ENCODE measurements at regions not wholly inside any gene's neighbourhood (a gene's known extent, or its start where the extent isn't known, plus 50 kb on each side); places are given as distances from the start of the nearest gene placed in this dataset.

DNA sequence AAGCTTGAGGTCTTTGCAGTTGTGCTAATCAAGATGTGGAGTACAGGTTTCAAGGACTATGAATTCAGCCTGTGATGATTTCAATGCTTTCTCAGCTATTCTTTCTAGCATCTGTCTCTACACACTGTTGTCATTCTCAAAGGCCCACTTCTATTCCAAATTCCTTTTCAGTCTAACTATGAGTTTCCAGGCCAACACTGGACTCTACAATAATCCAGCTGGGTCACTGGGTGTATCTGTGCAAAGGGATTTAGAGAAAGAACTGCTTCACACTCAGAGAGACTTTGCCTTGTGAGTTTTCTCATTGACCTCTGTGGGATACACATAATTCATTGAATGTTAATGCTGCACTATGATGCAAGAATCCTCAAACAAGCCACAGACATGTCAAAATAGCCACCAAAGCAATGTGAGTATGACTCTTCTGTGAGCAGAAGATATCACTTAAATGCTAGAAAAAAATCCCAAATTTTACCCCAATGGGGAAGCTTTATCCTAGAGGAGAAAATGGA lies 171.8 kb upstream of the CLNK start:
- Histone ChIP-seq H3K9me2 (ENCODE audit: low read depth, low read length) (no peaks in the 10 kb centered on the region), H3K4me3 (ENCODE audit: low read depth, low read length, poor library complexity, severe bottlenecking) (no peak overlapping the region), H3K79me2 (ENCODE audit: insufficient read depth, low read length) (no peaks in the 10 kb centered on the region), H3K4me2 (ENCODE audit: low read length) (no peak overlapping the region), H2AFZ (ENCODE audit: low read length) (no peak overlapping the region), H3K36me3 (ENCODE audit: insufficient read depth, low read length) (no peaks in the 10 kb centered on the region), H3K9me3 (ENCODE audit: low read length) (no peaks in the 10 kb centered on the region), H4K20me1 (ENCODE audit: insufficient read depth, low read length) (no peaks in the 10 kb centered on the region), H3K4me1 (ENCODE audit: insufficient read depth, low read length, severe bottlenecking) (no peaks in the 10 kb centered on the region), H3K9ac (ENCODE audit: low read length) (no peak overlapping the region), H3F3A (ENCODE audit: insufficient read depth, low read length) (no peaks in the 10 kb centered on the region), H3K27me3 (ENCODE audit: insufficient read depth, low read length) (no peaks in the 10 kb centered on the region), H3K27ac (ENCODE audit: low read depth, low read length, poor library complexity, severe bottlenecking) (no peak overlapping the region)
- no peak for TF ChIP-seq EZH2 (IDR thresholded peaks at IDR 0.05; ENCODE audit: borderline replicate concordance, low read length)
- TF ChIP-seq, protein P1, sequence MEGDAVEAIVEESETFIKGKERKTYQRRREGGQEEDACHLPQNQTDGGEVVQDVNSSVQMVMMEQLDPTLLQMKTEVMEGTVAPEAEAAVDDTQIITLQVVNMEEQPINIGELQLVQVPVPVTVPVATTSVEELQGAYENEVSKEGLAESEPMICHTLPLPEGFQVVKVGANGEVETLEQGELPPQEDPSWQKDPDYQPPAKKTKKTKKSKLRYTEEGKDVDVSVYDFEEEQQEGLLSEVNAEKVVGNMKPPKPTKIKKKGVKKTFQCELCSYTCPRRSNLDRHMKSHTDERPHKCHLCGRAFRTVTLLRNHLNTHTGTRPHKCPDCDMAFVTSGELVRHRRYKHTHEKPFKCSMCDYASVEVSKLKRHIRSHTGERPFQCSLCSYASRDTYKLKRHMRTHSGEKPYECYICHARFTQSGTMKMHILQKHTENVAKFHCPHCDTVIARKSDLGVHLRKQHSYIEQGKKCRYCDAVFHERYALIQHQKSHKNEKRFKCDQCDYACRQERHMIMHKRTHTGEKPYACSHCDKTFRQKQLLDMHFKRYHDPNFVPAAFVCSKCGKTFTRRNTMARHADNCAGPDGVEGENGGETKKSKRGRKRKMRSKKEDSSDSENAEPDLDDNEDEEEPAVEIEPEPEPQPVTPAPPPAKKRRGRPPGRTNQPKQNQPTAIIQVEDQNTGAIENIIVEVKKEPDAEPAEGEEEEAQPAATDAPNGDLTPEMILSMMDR (IDR thresholded peaks at IDR 0.05; ENCODE audit: low read length), result no peak

GRCh38 chr4:10853196-10853595 lies 168.6 kb upstream of the CLNK start:
- Histone ChIP-seq H3K4me3 (ENCODE audit: low read depth, low read length, poor library complexity, severe bottlenecking) (no peak overlapping the region), H3K4me1 (ENCODE audit: insufficient read depth, low read length, severe bottlenecking) (no peaks in the 10 kb centered on the region), H3K9ac (ENCODE audit: low read length) (no peak overlapping the region), H4K20me1 (ENCODE audit: insufficient read depth, low read length) (no peaks in the 10 kb centered on the region), H3F3A (ENCODE audit: insufficient read depth, low read length) (no peaks in the 10 kb centered on the region), H3K27ac (ENCODE audit: low read depth, low read length, poor library complexity, severe bottlenecking) (no peak overlapping the region), H3K9me3 (ENCODE audit: low read length) (no peaks in the 10 kb centered on the region), H3K27me3 (ENCODE audit: insufficient read depth, low read length) (no peaks in the 10 kb centered on the region), H3K4me2 (ENCODE audit: low read length) (no peak overlapping the region), H3K9me2 (ENCODE audit: low read depth, low read length) (no peaks in the 10 kb centered on the region), H2AFZ (ENCODE audit: low read length) (no peak overlapping the region), H3K36me3 (ENCODE audit: insufficient read depth, low read length) (no peaks in the 10 kb centered on the region), H3K79me2 (ENCODE audit: insufficient read depth, low read length) (no peaks in the 10 kb centered on the region)
- TF ChIP-seq EZH2 (IDR thresholded peaks at IDR 0.05; ENCODE audit: borderline replicate concordance, low read length), result no peak

- H3K79me2 ChIP-seq (ENCODE audit: insufficient read depth, low read length), result no peaks in the 10 kb centered on the region
- H3F3A ChIP-seq (ENCODE audit: insufficient read depth, low read length), result no peaks in the 10 kb centered on the region
Observed at GRCh38 chr4:10841697-10842096, 157.1 kb upstream of the CLNK start.

More at GRCh38 chr4:10841697-10842096, 157.1 kb upstream of the CLNK start:
- Histone ChIP-seq H3K9ac (ENCODE audit: low read length) (no peak overlapping the region), H3K36me3 (ENCODE audit: insufficient read depth, low read length) (no peaks in the 10 kb centered on the region), H3K4me2 (ENCODE audit: low read length) (no peak overlapping the region), H3K27me3 (ENCODE audit: insufficient read depth, low read length) (no peaks in the 10 kb centered on the region), H3K27ac (ENCODE audit: low read depth, low read length, poor library complexity, severe bottlenecking) (no peak overlapping the region), H3K4me3 (ENCODE audit: low read depth, low read length, poor library complexity, severe bottlenecking) (no peak overlapping the region), H2AFZ (ENCODE audit: low read length) (no peak overlapping the region), H3K9me3 (ENCODE audit: low read length) (no peaks in the 10 kb centered on the region), H3K4me1 (ENCODE audit: insufficient read depth, low read length, severe bottlenecking) (no peaks in the 10 kb centered on the region), H3K9me2 (ENCODE audit: low read depth, low read length) (no peaks in the 10 kb centered on the region), H4K20me1 (ENCODE audit: insufficient read depth, low read length) (no peaks in the 10 kb centered on the region)
- no peak for TF ChIP-seq EZH2 (IDR thresholded peaks at IDR 0.05; ENCODE audit: borderline replicate concordance, low read length)
- TF ChIP-seq, protein P1 (IDR thresholded peaks at IDR 0.05; ENCODE audit: low read length), result no peak

All from OCI-LY1 (cell line).